Skeletal muscle satellite cell (primary cell): ENCODE measurements at regions not wholly inside any gene's neighbourhood (a gene's known extent, or its start where the extent isn't known, plus 50 kb on each side); places are given as distances from the start of the nearest gene placed in this dataset.

Source experiments
- H3K27me3 ChIP-seq: 2 replicates; pipeline ENCODE4 v1.7.0; 2013; ENCODE audit warnings: low read length; ENCODE audit not compliant: control insufficient read depth, insufficient read depth
- H3K36me3 ChIP-seq: 2 replicates; pipeline ENCODE4 v1.7.0; 2013; ENCODE audit warnings: mild to moderate bottlenecking, control low read depth, low read length; ENCODE audit not compliant: insufficient read depth
- H3K4me1 ChIP-seq: 2 replicates; pipeline ENCODE4 v1.7.0; 2013; ENCODE audit warnings: low read length; ENCODE audit not compliant: control insufficient read depth, insufficient read depth
- H3K4me2 ChIP-seq: 2 replicates; pipeline ENCODE4 v1.7.0; 2013; ENCODE audit warnings: mild to moderate bottlenecking, low read length
- H3K4me3 ChIP-seq: 2 replicates; pipeline ENCODE4 v1.7.0; 2013; ENCODE audit warnings: low read length
- H3K9ac ChIP-seq: 2 replicates; pipeline ENCODE4 v1.7.0; 2013; ENCODE audit warnings: mild to moderate bottlenecking, low read depth, low read length, moderate library complexity
- H3K9me3 ChIP-seq: replicated peaks from 2 replicates; pipeline ENCODE4 v1.7.0; 2013; ENCODE audit warnings: mild to moderate bottlenecking, control low read depth, low read length

DNA sequence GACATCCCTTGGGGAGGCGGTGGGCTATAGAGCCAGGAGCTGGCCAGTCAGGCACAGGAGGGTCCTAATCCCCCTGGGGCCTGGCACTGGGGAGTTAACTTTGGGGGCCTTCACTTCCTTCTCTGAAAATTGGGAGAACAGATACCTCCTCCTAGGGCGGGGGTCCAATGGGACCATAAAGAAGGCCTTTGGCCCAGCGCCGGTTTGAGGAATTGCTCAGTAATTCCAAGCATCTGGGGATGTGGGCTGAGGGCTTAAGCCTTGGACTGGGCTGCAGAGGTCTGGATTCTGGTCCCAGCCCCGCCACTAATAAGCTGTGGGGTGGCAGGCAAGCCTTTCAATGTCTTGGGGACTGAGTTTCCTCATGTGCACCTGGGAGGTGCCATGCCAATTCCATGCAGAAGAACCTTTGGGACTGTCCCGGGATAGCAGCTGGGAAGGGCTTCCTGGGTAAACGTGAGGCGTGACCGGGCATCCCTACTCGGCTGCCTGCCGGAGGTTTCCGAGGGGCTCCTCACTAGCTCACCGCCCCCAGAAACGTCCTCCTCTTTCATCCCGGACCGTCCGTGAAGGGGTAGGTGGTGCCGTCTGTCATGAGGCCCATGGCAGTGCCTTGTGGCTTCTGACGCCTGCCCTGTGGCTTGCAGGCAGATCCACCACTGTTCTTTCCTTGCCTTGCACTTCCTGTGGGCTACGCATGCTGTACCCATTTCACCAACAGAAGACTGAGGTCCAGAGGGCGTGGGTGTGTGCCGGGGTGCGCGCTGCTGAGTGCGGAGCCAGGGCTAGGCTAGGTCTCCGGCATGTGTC is 67.4 kb upstream of the HPCAL1 start:
- H3K4me1 ChIP-seq, result peaks cover 10% of the 10 kb centered on the region
- peaks cover 39% of the 10 kb centered on the region for H3K27me3 ChIP-seq
- H3K9ac ChIP-seq, result no peak overlapping the region
- H3K4me3 ChIP-seq, result no peak overlapping the region
- H3K4me2 ChIP-seq, result no peak overlapping the region
- no peaks in the 10 kb centered on the region for H3K9me3 ChIP-seq
- no peaks in the 10 kb centered on the region for H3K36me3 ChIP-seq

DNA sequence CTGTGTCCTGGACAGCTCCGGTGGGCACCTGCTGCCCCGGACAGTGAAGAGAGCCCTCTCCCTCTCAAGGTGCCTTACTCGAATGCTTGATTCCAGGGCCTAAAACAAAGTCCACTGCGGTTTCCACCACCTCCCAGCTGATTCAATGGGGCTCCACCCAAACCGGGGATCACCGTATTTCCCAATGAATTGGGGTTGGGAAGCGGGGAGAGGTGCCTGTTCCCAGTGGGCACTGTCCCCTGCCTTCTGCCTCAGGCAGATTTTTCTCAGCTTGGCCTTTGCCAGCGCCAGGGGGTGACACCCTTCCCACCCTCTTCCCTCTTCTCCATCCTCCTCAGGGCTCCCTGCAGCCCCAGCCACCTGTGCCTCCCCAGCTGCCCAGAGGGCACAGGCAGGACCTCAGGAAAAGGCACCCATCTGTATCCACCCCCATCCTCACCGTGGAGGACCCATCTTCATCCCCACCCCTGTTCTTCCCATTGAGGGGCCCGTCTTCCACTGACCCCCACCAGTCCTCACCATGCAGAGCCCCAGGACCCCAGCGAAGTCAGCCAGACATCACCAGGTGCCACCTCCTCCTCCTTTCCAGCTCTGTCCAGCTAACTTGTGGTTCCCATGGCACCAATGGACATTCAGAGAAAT is 66.7 kb upstream of the HPCAL1 start:
- Histone ChIP-seq H3K36me3 (no peaks in the 10 kb centered on the region), H3K4me1 (peaks cover 10% of the 10 kb centered on the region), H3K4me3 (no peak overlapping the region), H3K4me2 (no peak overlapping the region), H3K27me3 (peaks cover 35% of the 10 kb centered on the region), H3K9me3 (no peaks in the 10 kb centered on the region), H3K9ac (no peak overlapping the region)

DNA sequence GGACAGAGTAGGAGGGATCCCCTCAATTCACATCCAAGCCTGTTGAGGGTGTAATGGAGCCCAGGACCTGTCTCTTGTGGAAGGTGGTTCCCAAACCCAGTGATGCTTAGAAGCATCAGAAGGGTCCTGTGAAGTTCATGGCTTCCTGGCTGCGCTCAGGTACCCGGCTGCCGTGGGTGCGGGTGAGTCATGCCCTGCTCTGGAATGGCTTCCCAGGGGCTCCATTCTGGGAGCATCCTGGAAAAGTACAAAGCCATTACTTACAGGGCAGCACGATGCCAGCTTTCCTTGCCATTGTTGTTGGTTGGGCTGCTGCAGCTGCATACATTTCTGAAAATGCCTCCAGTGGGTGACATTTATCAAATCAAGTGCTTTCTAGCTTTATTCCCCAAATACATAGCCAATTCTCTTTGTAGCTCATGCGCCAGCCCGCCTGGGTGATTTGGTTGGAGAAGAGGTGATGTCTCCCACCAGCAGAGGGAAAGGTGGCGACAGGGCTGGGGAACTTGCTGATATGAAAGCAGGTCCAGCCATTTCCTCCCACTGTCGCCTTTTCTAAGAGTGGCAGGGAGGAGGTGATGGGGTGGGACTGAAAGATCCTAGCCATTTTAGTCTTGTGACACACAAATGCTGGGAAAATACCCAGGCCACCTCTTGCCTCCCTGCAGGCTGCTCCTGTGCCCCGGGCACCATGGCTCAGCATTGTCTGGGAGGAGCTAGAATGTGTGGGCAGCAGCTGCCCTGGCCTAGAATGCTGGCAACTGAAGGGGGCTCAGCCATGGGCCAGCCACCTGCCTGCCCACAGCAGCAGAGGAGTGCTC is 65.9 kb upstream of the HPCAL1 start:
- Histone ChIP-seq H3K4me2 (no peak overlapping the region), H3K36me3 (no peaks in the 10 kb centered on the region), H3K27me3 (peaks cover 32% of the 10 kb centered on the region), H3K4me3 (no peak overlapping the region), H3K9ac (no peak overlapping the region), H3K4me1 (peaks cover 10% of the 10 kb centered on the region), H3K9me3 (no peaks in the 10 kb centered on the region)

DNA sequence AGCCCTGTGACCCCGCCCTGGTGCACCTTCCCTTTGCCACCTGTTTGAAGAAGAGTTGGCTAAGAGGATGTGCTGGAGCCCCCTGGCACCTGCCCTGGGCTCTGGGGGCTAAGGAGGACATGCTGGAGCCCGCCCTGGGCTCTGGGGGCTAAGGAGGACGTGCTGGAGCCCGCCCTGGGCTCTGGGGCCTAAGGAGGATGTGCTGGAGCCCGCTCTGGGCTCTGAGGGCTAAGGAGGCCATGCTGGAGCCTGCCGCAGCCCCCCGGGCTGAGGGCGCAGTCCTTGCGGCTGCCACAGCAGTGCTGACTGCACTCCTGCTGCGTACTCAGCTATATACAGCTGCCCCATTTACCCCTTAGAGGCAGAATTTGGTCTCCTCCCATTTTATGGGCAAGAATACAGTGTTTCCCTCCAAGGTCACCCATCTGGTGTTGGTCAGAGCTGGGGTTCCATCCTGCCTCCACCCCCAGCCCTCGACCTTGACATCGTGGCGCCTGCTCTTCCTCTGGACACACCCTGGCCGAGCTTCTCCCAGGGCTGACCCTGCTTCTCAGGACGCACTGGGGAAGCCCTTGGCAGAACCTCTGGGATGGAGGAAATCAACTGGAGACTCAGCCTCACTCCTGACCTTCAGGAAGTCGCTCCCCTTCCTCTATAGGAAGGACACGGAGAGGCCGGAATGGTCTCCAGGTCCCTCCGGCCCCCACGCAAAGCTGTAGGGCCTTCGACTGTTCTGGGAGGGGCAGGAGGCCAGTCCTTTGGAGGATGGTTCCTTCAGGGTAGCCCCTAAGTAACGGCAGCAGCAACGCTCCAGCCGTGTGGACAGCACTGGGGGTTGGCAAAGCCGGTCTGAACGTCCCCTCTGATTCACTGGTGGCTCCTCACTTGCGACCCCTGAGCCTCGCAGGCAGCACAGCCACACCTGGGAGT is 65.0 kb upstream of the HPCAL1 start:
- peaks cover 26% of the 10 kb centered on the region for H3K27me3 ChIP-seq
- H3K4me1 ChIP-seq, result peaks cover 10% of the 10 kb centered on the region
- no peak overlapping the region for H3K4me2 ChIP-seq

DNA sequence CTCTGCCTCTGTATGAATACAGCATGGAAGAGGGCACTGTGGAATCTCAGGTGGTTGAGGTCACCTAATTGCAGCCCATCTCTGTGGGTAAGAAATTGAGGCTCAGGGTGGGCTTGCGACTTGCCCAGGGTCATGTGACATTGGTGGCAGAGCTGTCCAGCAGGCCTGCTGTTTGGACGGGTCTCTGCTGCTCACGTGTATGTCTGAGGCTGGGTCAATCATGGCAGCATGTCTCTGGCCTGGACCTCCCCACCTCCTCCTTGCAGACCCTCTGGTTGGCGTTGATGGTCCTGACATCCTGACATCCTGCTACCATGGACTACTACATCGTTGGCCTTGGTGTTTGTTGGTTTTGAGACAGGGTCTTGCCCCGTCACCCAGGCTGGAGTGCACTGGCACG is 64.3 kb upstream of the HPCAL1 start:
- no peak overlapping the region for H3K4me2 ChIP-seq
- H3K9ac ChIP-seq, result no peak overlapping the region
- H3K4me3 ChIP-seq, result no peak overlapping the region
- H3K36me3 ChIP-seq, result no peaks in the 10 kb centered on the region
- H3K27me3 ChIP-seq, result peaks cover 26% of the 10 kb centered on the region
- H3K4me1 ChIP-seq, result peaks cover 10% of the 10 kb centered on the region
- H3K9me3 ChIP-seq, result no peaks in the 10 kb centered on the region

More for the DNA sequence above, 65.0 kb upstream of the HPCAL1 start:
- no peaks in the 10 kb centered on the region for H3K36me3 ChIP-seq
- H3K9me3 ChIP-seq, result no peaks in the 10 kb centered on the region
- H3K9ac ChIP-seq, result no peak overlapping the region
- no peak overlapping the region for H3K4me3 ChIP-seq

DNA sequence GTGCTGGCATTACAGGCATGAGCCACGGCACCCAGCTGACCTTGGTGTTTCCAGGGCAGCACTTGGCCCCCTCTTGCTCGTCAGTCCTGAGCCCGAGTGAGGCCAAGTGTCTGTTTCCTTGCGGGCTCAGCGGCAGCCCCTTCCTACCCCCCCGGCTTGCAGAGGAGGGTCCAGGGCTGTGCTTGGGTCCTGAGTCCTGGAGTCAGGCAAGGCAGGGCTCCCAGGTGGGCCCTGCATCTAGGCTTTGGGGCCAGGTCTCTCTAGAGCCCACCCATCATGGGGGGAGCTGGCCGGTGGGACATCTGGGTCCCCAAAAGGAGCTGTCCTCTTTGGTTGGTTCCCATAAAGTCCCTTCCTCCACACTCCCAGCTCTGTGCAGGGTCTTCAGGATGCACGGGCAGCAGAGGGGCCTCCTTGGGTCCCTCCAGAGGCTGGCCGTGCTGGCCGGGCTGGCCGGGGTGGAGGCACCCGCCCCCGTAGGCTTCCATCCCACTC is 63.7 kb upstream of the HPCAL1 start:
- H3K4me1 ChIP-seq, result peaks cover 10% of the 10 kb centered on the region
- no peak overlapping the region for H3K4me2 ChIP-seq
- H3K27me3 ChIP-seq, result peaks cover 26% of the 10 kb centered on the region
- no peaks in the 10 kb centered on the region for H3K9me3 ChIP-seq
- H3K4me3 ChIP-seq, result no peak overlapping the region
- no peak overlapping the region for H3K9ac ChIP-seq
- H3K36me3 ChIP-seq, result no peaks in the 10 kb centered on the region

DNA sequence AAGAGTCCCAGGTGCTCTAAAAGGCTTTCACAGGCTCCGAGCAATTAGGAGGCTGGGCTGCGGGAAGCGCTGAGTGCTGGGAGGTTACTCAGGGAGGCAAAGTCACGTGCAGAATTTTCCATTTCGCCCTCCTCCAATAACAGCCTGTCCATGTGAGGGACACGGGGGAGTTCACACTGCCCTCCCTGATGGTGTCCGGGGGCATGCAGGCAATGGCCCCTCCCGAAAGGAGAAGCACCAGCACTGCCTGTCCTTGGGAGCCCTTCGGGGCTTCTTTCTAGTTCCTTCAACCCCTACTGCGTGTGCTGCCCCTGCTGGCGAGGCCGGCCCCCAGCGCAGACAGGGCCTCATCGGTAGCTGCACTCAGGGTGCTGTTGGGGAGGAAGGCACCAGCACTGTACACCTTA is 63.1 kb upstream of the HPCAL1 start:
- Histone ChIP-seq H3K27me3 (peaks cover 31% of the 10 kb centered on the region), H3K36me3 (no peaks in the 10 kb centered on the region), H3K9me3 (no peaks in the 10 kb centered on the region), H3K4me1 (peaks cover 10% of the 10 kb centered on the region), H3K4me2 (no peak overlapping the region), H3K4me3 (no peak overlapping the region), H3K9ac (no peak overlapping the region)

DNA sequence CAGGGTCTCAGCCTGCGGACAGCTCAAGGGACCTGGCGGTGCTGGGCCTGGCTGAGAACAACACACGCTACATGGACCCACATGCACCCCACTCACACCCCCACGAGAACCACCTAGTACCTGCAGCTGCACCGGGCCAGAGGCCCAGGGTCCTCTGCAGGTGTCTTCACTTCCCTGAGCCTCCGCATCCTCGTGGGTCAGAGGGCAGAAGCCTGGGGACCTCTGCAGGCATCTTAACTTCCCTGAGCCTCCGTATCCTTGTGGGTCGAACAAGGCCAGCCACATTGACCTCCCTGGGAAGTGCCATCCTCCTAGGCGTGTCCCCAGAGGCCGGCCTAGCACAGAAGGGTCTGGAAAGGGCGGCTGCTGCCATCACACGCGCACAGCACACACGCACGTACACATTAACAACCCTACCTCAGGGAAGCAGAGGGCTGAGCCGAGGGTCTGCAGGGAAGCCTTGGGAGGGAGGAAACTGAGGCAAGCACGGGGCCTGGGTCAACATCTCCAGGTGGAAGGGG is 62.5 kb upstream of the HPCAL1 start:
- Histone ChIP-seq H3K36me3 (no peaks in the 10 kb centered on the region), H3K9ac (no peak overlapping the region), H3K9me3 (no peaks in the 10 kb centered on the region), H3K4me3 (no peak overlapping the region), H3K27me3 (peaks cover 36% of the 10 kb centered on the region), H3K4me2 (no peak overlapping the region), H3K4me1 (peaks cover 3% of the 10 kb centered on the region)

DNA sequence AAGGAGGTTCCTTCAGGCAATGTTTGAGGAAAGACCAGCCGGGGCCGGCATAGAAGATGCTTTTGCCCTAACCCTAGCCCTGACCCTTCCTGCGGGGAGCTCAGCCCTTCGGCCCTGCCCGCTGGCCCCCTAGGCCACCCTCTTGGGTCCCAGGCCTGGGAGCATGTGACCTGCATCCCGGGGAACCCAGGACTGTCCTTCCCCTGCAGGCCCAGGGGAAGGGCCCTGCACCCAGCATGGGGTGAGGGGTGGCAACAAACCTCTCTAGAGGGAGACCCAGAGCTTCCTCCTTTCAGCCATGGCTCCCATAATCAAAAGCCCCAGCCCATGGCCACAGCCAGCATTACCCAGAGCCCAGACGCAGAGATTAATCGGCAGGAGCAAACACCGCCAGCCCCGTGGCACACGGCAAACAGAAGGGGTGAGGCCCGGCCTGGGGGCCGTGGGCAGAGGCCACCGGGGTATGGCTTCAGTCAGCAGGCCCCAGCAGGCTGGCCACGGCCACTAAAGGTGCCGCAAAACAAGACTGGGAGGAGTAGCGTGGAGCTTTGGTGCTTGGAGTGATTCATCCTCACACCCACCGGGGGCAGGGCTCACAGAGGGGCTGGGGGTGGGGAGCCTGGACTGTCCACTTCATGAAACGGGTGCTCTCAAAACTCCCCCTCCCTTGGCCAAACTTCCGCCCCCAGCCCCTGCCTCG is 61.6 kb upstream of the HPCAL1 start:
- Histone ChIP-seq H3K36me3 (no peaks in the 10 kb centered on the region), H3K4me1 (no peaks in the 10 kb centered on the region), H3K4me2 (no peak overlapping the region)

More for the DNA sequence above, 61.6 kb upstream of the HPCAL1 start:
- H3K4me3 ChIP-seq, result no peak overlapping the region
- peaks cover 39% of the 10 kb centered on the region for H3K27me3 ChIP-seq
- H3K9me3 ChIP-seq, result no peaks in the 10 kb centered on the region
- no peak overlapping the region for H3K9ac ChIP-seq
